ENCODE measurements at regions not wholly inside any gene's neighbourhood (a gene's known extent, or its start where the extent isn't known, plus 50 kb on each side); places are given as distances from the start of the nearest gene placed in this dataset.

DNA sequence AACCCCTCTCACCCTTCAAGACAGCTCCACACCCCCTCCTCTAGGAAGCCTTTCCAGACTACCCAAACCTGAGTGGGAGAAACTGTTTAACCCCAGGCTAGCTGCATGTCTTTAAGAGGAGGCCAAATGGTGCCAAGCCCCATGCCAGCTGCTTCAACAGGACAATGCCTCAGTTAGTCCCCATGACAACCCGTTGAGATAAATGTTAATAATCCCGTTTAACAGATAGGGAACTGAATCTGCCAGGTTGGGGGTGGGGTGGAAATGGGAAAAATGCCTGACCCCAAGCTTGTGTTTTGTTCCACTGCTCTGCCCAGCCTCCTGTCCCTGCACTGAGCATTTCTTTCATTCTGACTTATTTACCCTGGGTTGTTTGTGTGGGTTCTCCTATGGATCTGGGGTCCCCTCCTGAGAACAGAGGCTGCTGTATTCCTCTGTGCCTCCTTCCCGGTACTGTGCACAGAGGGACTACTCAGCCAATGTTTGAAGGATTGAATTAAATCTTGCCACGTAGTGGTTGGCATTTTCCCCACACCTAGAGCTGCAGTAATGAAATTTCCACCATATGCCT, 452.6 kb upstream of the ZMIZ1 start:
- H3K4me1 ChIP-seq (ENCODE audit: control insufficient read depth in 3 of 3, insufficient read depth in 3 of 3, low read length in 3 of 3) = no peaks in the 10 kb centered on the region
- H3K9ac ChIP-seq (ENCODE audit: low read depth in 1 of 3, low read length in 3 of 3) = no peak overlapping the region
- no peak overlapping the region for H3K4me3 ChIP-seq (ENCODE audit: low read length in 3 of 3)
- peaks cover 0 to 6% (median 0%) of the 10 kb centered on the region in 3 donors for H3K27me3 ChIP-seq (ENCODE audit: control insufficient read depth in 3 of 3, insufficient read depth in 3 of 3, low read length in 3 of 3)
- H3K9me3 ChIP-seq (ENCODE audit: control insufficient read depth in 3 of 3, low read length in 3 of 3) = no peaks in the 10 kb centered on the region
- H3K36me3 ChIP-seq (ENCODE audit: control insufficient read depth in 3 of 3, insufficient read depth in 3 of 3, low read length in 3 of 3) = no peaks in the 10 kb centered on the region
- H3K27ac ChIP-seq (ENCODE audit: low read depth, low read length) = no peak overlapping the region

DNA sequence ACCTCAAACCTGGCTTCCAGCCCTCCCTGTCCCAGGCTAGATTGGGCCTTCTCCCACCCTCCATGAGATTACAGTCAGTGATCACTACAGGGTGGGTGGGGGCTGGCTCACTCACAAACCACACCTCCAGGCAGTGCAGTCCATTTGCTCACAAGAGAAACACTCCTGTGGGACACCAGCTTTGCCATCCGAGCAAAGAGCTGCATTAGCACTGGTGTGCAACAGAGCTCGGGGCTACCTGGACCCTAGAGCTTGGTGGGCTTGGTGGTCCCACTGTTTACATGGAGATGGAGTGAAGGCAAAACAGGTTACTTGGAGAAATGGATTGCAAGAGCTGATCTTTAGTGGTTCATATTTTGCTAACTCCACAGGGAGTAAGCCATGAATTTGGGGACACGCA, 451.7 kb upstream of the ZMIZ1 start:
- peaks cover 0 to 6% (median 0%) of the 10 kb centered on the region in 3 donors for H3K27me3 ChIP-seq (ENCODE audit: control insufficient read depth in 3 of 3, insufficient read depth in 3 of 3, low read length in 3 of 3)
- H3K9me3 ChIP-seq (ENCODE audit: control insufficient read depth in 3 of 3, low read length in 3 of 3) = no peaks in the 10 kb centered on the region
- H3K27ac ChIP-seq (ENCODE audit: low read depth, low read length) = no peak overlapping the region
- H3K4me1 ChIP-seq (ENCODE audit: control insufficient read depth in 3 of 3, insufficient read depth in 3 of 3, low read length in 3 of 3) = no peaks in the 10 kb centered on the region
- H3K9ac ChIP-seq (ENCODE audit: low read depth in 1 of 3, low read length in 3 of 3) = no peak overlapping the region
- H3K4me3 ChIP-seq (ENCODE audit: low read length in 3 of 3) = no peak overlapping the region
- no peaks in the 10 kb centered on the region for H3K36me3 ChIP-seq (ENCODE audit: control insufficient read depth in 3 of 3, insufficient read depth in 3 of 3, low read length in 3 of 3)

DNA sequence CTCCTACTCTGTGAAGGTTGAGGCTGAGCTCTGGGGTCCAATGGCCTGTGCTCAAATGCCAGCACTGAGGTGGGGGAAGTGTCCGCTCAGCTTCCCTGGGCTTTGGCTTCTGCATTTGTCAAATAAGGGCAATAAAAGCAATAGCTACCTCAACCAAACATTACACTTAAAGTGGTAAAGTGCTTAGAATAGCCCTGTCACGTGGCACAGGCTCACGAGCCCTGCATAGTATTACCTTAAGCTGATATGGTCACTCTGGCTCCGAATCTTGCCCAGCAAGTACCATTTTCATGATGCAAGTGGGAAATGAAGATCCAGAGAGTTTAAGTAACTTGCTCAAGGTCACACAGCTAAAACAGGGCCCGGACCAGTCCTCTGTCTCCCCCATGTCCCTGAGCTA, 451.1 kb upstream of the ZMIZ1 start:
- Histone ChIP-seq H3K4me3 (ENCODE audit: low read length in 3 of 3) (no peak overlapping the region), H3K4me1 (ENCODE audit: control insufficient read depth in 3 of 3, insufficient read depth in 3 of 3, low read length in 3 of 3) (no peaks in the 10 kb centered on the region), H3K9ac (ENCODE audit: low read depth in 1 of 3, low read length in 3 of 3) (no peak overlapping the region), H3K27ac (ENCODE audit: low read depth, low read length) (no peak overlapping the region), H3K27me3 (ENCODE audit: control insufficient read depth in 3 of 3, insufficient read depth in 3 of 3, low read length in 3 of 3) (peaks cover 0 to 6% (median 2%) of the 10 kb centered on the region in 3 donors), H3K9me3 (ENCODE audit: control insufficient read depth in 3 of 3, low read length in 3 of 3) (no peaks in the 10 kb centered on the region), H3K36me3 (ENCODE audit: control insufficient read depth in 3 of 3, insufficient read depth in 3 of 3, low read length in 3 of 3) (no peaks in the 10 kb centered on the region)

DNA sequence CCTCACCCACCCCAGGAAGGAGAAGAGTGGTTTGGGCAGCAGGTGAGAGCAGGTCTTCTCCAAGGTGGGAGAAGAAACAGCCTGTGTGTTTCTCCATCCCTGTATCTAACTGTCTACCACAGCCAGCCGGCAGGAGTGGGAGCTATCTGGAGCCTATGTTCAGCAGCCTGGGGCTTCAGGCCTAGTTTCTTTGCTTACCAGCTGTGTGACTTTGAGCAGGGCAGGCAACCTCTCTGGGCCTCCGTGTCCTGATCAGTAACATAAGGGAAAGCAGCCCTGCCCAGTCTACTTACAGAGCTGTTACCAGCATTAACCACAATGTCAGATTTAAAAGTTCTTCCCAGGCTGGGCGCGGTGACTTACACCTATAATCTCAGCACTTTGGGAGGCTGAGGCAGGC, 450.7 kb upstream of the ZMIZ1 start:
- Histone ChIP-seq H3K36me3 (ENCODE audit: control insufficient read depth in 3 of 3, insufficient read depth in 3 of 3, low read length in 3 of 3) (no peaks in the 10 kb centered on the region), H3K9ac (ENCODE audit: low read depth in 1 of 3, low read length in 3 of 3) (no peak overlapping the region), H3K4me3 (ENCODE audit: low read length in 3 of 3) (no peak overlapping the region), H3K27ac (ENCODE audit: low read depth, low read length) (no peak overlapping the region), H3K27me3 (ENCODE audit: control insufficient read depth in 3 of 3, insufficient read depth in 3 of 3, low read length in 3 of 3) (peaks cover 0 to 6% (median 2%) of the 10 kb centered on the region in 3 donors), H3K4me1 (ENCODE audit: control insufficient read depth in 3 of 3, insufficient read depth in 3 of 3, low read length in 3 of 3) (no peaks in the 10 kb centered on the region), H3K9me3 (ENCODE audit: control insufficient read depth in 3 of 3, low read length in 3 of 3) (no peaks in the 10 kb centered on the region)

DNA sequence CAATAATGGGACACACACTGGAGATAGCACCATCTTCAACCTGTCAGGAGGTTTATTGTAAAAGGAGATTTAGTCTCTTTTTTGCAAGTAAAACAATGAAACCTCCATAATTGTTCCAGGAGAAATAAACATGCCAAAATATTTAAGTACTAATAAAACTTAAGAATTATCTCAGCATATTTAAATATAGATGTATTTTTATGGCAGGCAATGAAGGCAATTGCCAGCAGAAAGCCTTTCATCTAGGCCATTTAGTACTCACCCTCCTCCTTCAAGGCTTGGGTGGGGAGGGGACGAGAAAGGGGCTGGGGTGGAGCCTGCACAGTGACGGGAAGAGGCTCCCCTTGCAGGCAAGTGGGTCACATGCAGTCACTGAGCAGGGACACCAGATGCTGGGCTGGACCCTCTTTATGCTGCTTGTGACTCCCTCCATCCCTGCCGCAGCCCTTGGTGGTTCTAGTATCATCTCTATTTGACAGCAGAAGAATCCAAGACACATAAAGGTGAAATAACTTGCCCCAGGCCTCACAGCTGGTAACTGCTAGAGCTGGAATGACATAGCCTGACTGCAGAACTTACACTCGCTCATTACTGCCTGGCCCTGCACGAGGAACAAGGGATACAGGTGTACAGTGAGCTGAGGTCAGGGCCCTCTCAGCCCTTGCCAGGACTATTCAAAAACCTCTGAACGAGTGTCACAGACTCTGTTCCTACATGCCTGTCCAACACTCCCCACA, 449.5 kb upstream of the ZMIZ1 start:
- Histone ChIP-seq H3K27me3 (ENCODE audit: control insufficient read depth in 3 of 3, insufficient read depth in 3 of 3, low read length in 3 of 3) (peaks cover 0 to 6% (median 2%) of the 10 kb centered on the region in 3 donors), H3K36me3 (ENCODE audit: control insufficient read depth in 3 of 3, insufficient read depth in 3 of 3, low read length in 3 of 3) (no peaks in the 10 kb centered on the region), H3K4me1 (ENCODE audit: control insufficient read depth in 3 of 3, insufficient read depth in 3 of 3, low read length in 3 of 3) (no peaks in the 10 kb centered on the region), H3K9me3 (ENCODE audit: control insufficient read depth in 3 of 3, low read length in 3 of 3) (no peaks in the 10 kb centered on the region), H3K4me3 (ENCODE audit: low read length in 3 of 3) (no peak overlapping the region), H3K27ac (ENCODE audit: low read depth, low read length) (no peak overlapping the region), H3K9ac (ENCODE audit: low read depth in 1 of 3, low read length in 3 of 3) (no peak overlapping the region)

DNA sequence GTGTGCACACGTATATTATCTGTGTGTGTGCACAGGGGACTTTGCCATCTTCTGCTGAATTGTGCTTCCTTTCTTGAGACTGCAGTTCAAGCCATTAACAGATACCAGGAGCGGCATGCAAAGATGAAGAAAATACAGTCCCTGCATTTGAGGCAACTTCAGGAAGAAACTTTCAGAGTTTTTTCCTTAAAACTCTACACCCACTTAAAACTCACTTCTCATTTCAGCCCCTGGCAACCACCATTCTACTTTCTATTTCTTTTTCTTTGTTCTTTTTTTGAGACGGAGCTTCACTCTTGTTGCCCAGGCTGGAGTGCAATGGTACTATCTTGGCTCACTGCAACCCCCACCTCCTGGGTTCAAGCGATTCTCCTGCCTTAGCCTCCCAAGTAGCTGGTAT, 448.9 kb upstream of the ZMIZ1 start:
- Histone ChIP-seq H3K27ac (ENCODE audit: low read depth, low read length) (no peak overlapping the region), H3K9me3 (ENCODE audit: control insufficient read depth in 3 of 3, low read length in 3 of 3) (no peaks in the 10 kb centered on the region), H3K27me3 (ENCODE audit: control insufficient read depth in 3 of 3, insufficient read depth in 3 of 3, low read length in 3 of 3) (peaks cover 0 to 4% (median 2%) of the 10 kb centered on the region in 3 donors), H3K36me3 (ENCODE audit: control insufficient read depth in 3 of 3, insufficient read depth in 3 of 3, low read length in 3 of 3) (no peaks in the 10 kb centered on the region), H3K4me3 (ENCODE audit: low read length in 3 of 3) (no peak overlapping the region), H3K4me1 (ENCODE audit: control insufficient read depth in 3 of 3, insufficient read depth in 3 of 3, low read length in 3 of 3) (no peaks in the 10 kb centered on the region), H3K9ac (ENCODE audit: low read depth in 1 of 3, low read length in 3 of 3) (no peak overlapping the region)

DNA sequence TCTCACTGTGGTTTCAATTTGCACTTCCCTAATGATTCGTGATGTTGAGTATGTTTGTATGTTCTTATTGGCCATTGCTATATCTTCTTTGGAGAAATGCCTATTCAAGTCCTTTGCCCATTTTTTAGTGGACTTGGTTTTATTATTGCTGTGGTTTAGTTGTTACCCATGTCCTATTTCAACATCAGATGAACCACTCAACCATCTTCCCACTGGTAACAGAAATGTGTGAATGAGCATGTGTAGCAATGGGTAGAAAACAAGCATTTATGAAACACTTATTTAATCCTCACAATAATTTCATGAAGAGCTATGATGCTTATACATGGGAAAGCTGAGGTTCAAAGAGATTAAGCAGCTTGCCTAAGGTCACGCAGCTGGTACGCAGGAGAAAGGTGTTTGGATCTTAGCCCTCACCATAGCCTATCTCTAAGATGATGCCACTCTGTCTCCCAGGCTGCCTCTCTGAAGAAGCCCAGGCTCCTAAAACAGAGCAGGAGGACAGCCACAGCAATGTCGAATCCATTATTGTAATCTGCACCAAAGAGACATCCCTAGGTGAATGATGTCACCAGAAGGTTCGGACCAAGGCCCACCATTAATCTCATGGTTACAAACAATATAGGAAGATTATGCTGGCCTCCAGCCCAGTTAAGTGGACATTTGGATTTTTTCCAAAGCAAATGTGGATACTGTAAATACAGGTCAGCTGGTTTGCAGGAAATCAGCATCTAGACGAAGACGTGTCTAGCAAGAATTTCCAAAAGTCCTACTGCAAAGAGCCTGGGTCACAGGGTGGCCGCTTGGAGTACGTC, 447.6 kb upstream of the ZMIZ1 start:
- Histone ChIP-seq H3K9me3 (ENCODE audit: control insufficient read depth in 3 of 3, low read length in 3 of 3) (no peaks in the 10 kb centered on the region), H3K27me3 (ENCODE audit: control insufficient read depth in 3 of 3, insufficient read depth in 3 of 3, low read length in 3 of 3) (peaks cover 0 to 2% (median 0%) of the 10 kb centered on the region in 3 donors), H3K36me3 (ENCODE audit: control insufficient read depth in 3 of 3, insufficient read depth in 3 of 3, low read length in 3 of 3) (no peaks in the 10 kb centered on the region), H3K9ac (ENCODE audit: low read depth in 1 of 3, low read length in 3 of 3) (no peak overlapping the region), H3K27ac (ENCODE audit: low read depth, low read length) (no peak overlapping the region), H3K4me3 (ENCODE audit: low read length in 3 of 3) (no peak overlapping the region), H3K4me1 (ENCODE audit: control insufficient read depth in 3 of 3, insufficient read depth in 3 of 3, low read length in 3 of 3) (no peaks in the 10 kb centered on the region)

DNA sequence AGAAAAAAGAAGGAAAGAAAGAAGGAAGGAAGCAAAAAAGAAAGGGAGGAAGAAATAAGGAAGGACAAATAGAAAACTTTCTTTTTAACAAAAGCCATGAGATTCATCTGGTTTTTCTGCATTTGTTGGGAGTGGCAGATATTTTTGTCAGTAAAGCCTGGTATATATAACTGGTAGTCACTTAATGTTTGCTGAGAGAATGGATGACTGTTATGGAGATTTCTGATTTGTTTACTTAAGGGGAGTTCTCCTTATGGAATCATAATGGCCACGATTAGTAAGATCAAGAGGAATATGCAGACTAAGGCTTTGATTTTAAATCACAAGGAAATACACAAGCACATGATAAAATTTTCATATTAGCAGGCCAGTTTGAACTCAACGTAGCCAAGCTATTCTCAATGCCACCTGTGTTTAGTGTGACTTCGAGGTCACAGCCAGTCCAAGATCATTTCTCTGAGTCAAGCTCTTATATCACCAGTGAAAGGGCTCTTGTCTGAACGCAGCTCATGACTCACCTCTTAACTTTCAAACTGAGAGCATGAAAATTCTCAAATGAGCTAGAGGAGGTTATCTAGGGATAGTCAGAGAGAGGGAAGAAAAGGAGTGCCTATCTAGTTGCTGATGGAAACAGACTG, 445.1 kb upstream of the ZMIZ1 start:
- no peak overlapping the region for H3K9ac ChIP-seq (ENCODE audit: low read depth in 1 of 3, low read length in 3 of 3)
- H3K9me3 ChIP-seq (ENCODE audit: control insufficient read depth in 3 of 3, low read length in 3 of 3) = no peaks in the 10 kb centered on the region
- peaks cover 0 to 2% (median 0%) of the 10 kb centered on the region in 3 donors for H3K27me3 ChIP-seq (ENCODE audit: control insufficient read depth in 3 of 3, insufficient read depth in 3 of 3, low read length in 3 of 3)
- no peak overlapping the region for H3K27ac ChIP-seq (ENCODE audit: low read depth, low read length)
- no peak overlapping the region for H3K4me3 ChIP-seq (ENCODE audit: low read length in 3 of 3)
- H3K4me1 ChIP-seq (ENCODE audit: control insufficient read depth in 3 of 3, insufficient read depth in 3 of 3, low read length in 3 of 3) = no peaks in the 10 kb centered on the region
- no peaks in the 10 kb centered on the region for H3K36me3 ChIP-seq (ENCODE audit: control insufficient read depth in 3 of 3, insufficient read depth in 3 of 3, low read length in 3 of 3)

DNA sequence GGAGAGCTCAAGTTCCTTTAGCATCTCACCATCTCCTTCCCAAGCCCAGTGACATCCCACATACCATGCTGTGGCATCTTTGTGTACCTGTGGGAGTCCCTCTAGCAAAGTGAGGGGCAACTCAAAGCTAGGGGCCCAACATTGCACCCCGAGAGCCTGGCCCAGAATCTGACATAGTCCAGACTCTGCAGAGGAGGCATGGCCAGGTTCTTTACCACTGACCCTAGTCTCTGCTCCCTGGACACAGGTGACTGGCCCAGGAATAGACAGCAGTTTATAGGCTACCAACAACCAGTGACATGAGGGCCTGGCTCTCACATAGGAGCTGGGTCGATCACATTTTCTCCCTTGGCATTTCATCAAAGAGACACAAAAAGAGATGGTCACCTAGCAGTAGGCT, 444.0 kb upstream of the ZMIZ1 start:
- Histone ChIP-seq H3K9me3 (ENCODE audit: control insufficient read depth in 3 of 3, low read length in 3 of 3) (no peaks in the 10 kb centered on the region), H3K36me3 (ENCODE audit: control insufficient read depth in 3 of 3, insufficient read depth in 3 of 3, low read length in 3 of 3) (no peaks in the 10 kb centered on the region), H3K27ac (ENCODE audit: low read depth, low read length) (no peak overlapping the region)

More for the DNA sequence above, 444.0 kb upstream of the ZMIZ1 start:
- no peak overlapping the region for H3K4me3 ChIP-seq (ENCODE audit: low read length in 3 of 3)
- H3K4me1 ChIP-seq (ENCODE audit: control insufficient read depth in 3 of 3, insufficient read depth in 3 of 3, low read length in 3 of 3) = no peaks in the 10 kb centered on the region
- H3K9ac ChIP-seq (ENCODE audit: low read depth in 1 of 3, low read length in 3 of 3) = no peak overlapping the region
- H3K27me3 ChIP-seq (ENCODE audit: control insufficient read depth in 3 of 3, insufficient read depth in 3 of 3, low read length in 3 of 3) = peaks cover 0 to 2% (median 0%) of the 10 kb centered on the region in 3 donors
